ENCODE measurements at regions not wholly inside any gene's neighbourhood (a gene's known extent, or its start where the extent isn't known, plus 50 kb on each side); places are given as distances from the start of the nearest gene placed in this dataset.

GRCh38 chr12:46535907-46536306 lies 163.3 kb upstream of the SLC38A2 start:
- Histone ChIP-seq H3K9me3 (ENCODE audit: low read length) (no peaks in the 10 kb centered on the region), H3K4me1 (ENCODE audit: insufficient read depth, low read length) (peaks cover 7% of the 10 kb centered on the region), H3K36me3 (ENCODE audit: insufficient read depth, low read length) (no peaks in the 10 kb centered on the region), H3K4me3 (ENCODE audit: low read depth in 1 of 2, low read length in 2 of 2) (no peak overlapping the region), H3K9ac (ENCODE audit: low read length) (no peak overlapping the region), H3K27me3 (ENCODE audit: control insufficient read depth in 1 of 2, insufficient read depth in 2 of 2, low read length in 2 of 2) (no peaks in the 10 kb centered on the region), H3K27ac (ENCODE audit: low read depth, low read length) (no peak overlapping the region)

GRCh38 chr12:46535376-46535775 lies 162.8 kb upstream of the SLC38A2 start:
- Histone ChIP-seq H3K9me3 (ENCODE audit: low read length) (no peaks in the 10 kb centered on the region), H3K27me3 (ENCODE audit: control insufficient read depth in 1 of 2, insufficient read depth in 2 of 2, low read length in 2 of 2) (no peaks in the 10 kb centered on the region), H3K4me3 (ENCODE audit: low read depth in 1 of 2, low read length in 2 of 2) (no peak overlapping the region), H3K27ac (ENCODE audit: low read depth, low read length) (no peak overlapping the region), H3K9ac (ENCODE audit: low read length) (no peak overlapping the region), H3K36me3 (ENCODE audit: insufficient read depth, low read length) (no peaks in the 10 kb centered on the region), H3K4me1 (ENCODE audit: insufficient read depth, low read length) (peaks cover 7% of the 10 kb centered on the region)

GRCh38 chr12:46534327-46534840 lies 161.8 kb upstream of the SLC38A2 start:
- Histone ChIP-seq H3K36me3 (ENCODE audit: insufficient read depth, low read length) (no peaks in the 10 kb centered on the region), H3K4me1 (ENCODE audit: insufficient read depth, low read length) (peaks cover 7% of the 10 kb centered on the region), H3K27me3 (ENCODE audit: control insufficient read depth in 1 of 2, insufficient read depth in 2 of 2, low read length in 2 of 2) (no peaks in the 10 kb centered on the region), H3K9me3 (ENCODE audit: low read length) (no peaks in the 10 kb centered on the region), H3K27ac (ENCODE audit: low read depth, low read length) (no peak overlapping the region), H3K9ac (ENCODE audit: low read length) (no peak overlapping the region), H3K4me3 (ENCODE audit: low read depth in 1 of 2, low read length in 2 of 2) (no peak overlapping the region)

- Histone ChIP-seq H3K36me3 (ENCODE audit: insufficient read depth, low read length) (no peaks in the 10 kb centered on the region), H3K9me3 (ENCODE audit: low read length) (no peaks in the 10 kb centered on the region), H3K4me1 (ENCODE audit: insufficient read depth, low read length) (peaks cover 7% of the 10 kb centered on the region), H3K27ac (ENCODE audit: low read depth, low read length) (no peak overlapping the region), H3K27me3 (ENCODE audit: control insufficient read depth in 1 of 2, insufficient read depth in 2 of 2, low read length in 2 of 2) (no peaks in the 10 kb centered on the region), H3K9ac (ENCODE audit: low read length) (no peak overlapping the region), H3K4me3 (ENCODE audit: low read depth in 1 of 2, low read length in 2 of 2) (no peak overlapping the region)
Observed at GRCh38 chr12:46533723-46534122, 161.2 kb upstream of the SLC38A2 start.

- H3K27me3 ChIP-seq (ENCODE audit: control insufficient read depth in 1 of 2, insufficient read depth in 2 of 2, low read length in 2 of 2) = no peaks in the 10 kb centered on the region
- H3K9me3 ChIP-seq (ENCODE audit: low read length) = no peaks in the 10 kb centered on the region
- no peak overlapping the region for H3K9ac ChIP-seq (ENCODE audit: low read length)
- peaks cover 7% of the 10 kb centered on the region for H3K4me1 ChIP-seq (ENCODE audit: insufficient read depth, low read length)
- no peak overlapping the region for H3K27ac ChIP-seq (ENCODE audit: low read depth, low read length)
- no peak overlapping the region for H3K4me3 ChIP-seq (ENCODE audit: low read depth in 1 of 2, low read length in 2 of 2)
- no peaks in the 10 kb centered on the region for H3K36me3 ChIP-seq (ENCODE audit: insufficient read depth, low read length)
Observed at GRCh38 chr12:46531804-46532203, 159.2 kb upstream of the SLC38A2 start.

GRCh38 chr12:46531059-46531785 lies 158.6 kb upstream of the SLC38A2 start:
- peak overlapping the region in 1 of 2 donors; percentile 4 for H3K4me3 ChIP-seq (ENCODE audit: low read depth in 1 of 2, low read length in 2 of 2)
- H3K4me1 ChIP-seq (ENCODE audit: insufficient read depth, low read length) = peaks cover 7% of the 10 kb centered on the region
- H3K36me3 ChIP-seq (ENCODE audit: insufficient read depth, low read length) = no peaks in the 10 kb centered on the region
- no peak overlapping the region for H3K9ac ChIP-seq (ENCODE audit: low read length)
- H3K9me3 ChIP-seq (ENCODE audit: low read length) = no peaks in the 10 kb centered on the region
- H3K27me3 ChIP-seq (ENCODE audit: control insufficient read depth in 1 of 2, insufficient read depth in 2 of 2, low read length in 2 of 2) = no peaks in the 10 kb centered on the region
- H3K27ac ChIP-seq (ENCODE audit: low read depth, low read length) = no peak overlapping the region

GRCh38 chr12:46530373-46531056 lies 157.9 kb upstream of the SLC38A2 start:
- Histone ChIP-seq H3K27me3 (ENCODE audit: control insufficient read depth in 1 of 2, insufficient read depth in 2 of 2, low read length in 2 of 2) (no peaks in the 10 kb centered on the region), H3K27ac (ENCODE audit: low read depth, low read length) (no peak overlapping the region), H3K9me3 (ENCODE audit: low read length) (no peaks in the 10 kb centered on the region), H3K4me3 (ENCODE audit: low read depth in 1 of 2, low read length in 2 of 2) (no peak overlapping the region), H3K4me1 (ENCODE audit: insufficient read depth, low read length) (peaks cover 9% of the 10 kb centered on the region), H3K9ac (ENCODE audit: low read length) (no peak overlapping the region), H3K36me3 (ENCODE audit: insufficient read depth, low read length) (no peaks in the 10 kb centered on the region)

GRCh38 chr12:46526233-46526632 lies 153.7 kb upstream of the SLC38A2 start:
- H3K9me3 ChIP-seq (ENCODE audit: low read length) = no peaks in the 10 kb centered on the region
- H3K4me1 ChIP-seq (ENCODE audit: insufficient read depth, low read length) = peaks cover 31% of the 10 kb centered on the region
- H3K27me3 ChIP-seq (ENCODE audit: control insufficient read depth in 1 of 2, insufficient read depth in 2 of 2, low read length in 2 of 2) = no peaks in the 10 kb centered on the region
- no peaks in the 10 kb centered on the region for H3K36me3 ChIP-seq (ENCODE audit: insufficient read depth, low read length)
- H3K27ac ChIP-seq (ENCODE audit: low read depth, low read length) = no peak overlapping the region
- no peak overlapping the region for H3K9ac ChIP-seq (ENCODE audit: low read length)
- H3K4me3 ChIP-seq (ENCODE audit: low read depth in 1 of 2, low read length in 2 of 2) = no peak overlapping the region

GRCh38 chr12:46524778-46525177 lies 152.2 kb upstream of the SLC38A2 start:
- Histone ChIP-seq H3K4me1 (ENCODE audit: insufficient read depth, low read length) (peaks cover 31% of the 10 kb centered on the region), H3K27me3 (ENCODE audit: control insufficient read depth in 1 of 2, insufficient read depth in 2 of 2, low read length in 2 of 2) (no peaks in the 10 kb centered on the region), H3K36me3 (ENCODE audit: insufficient read depth, low read length) (no peaks in the 10 kb centered on the region), H3K9ac (ENCODE audit: low read length) (no peak overlapping the region), H3K4me3 (ENCODE audit: low read depth in 1 of 2, low read length in 2 of 2) (no peak overlapping the region), H3K9me3 (ENCODE audit: low read length) (no peaks in the 10 kb centered on the region), H3K27ac (ENCODE audit: low read depth, low read length) (peak overlapping the region; percentile 53)

- H3K27me3 ChIP-seq (ENCODE audit: control insufficient read depth in 1 of 2, insufficient read depth in 2 of 2, low read length in 2 of 2) = no peaks in the 10 kb centered on the region
- no peaks in the 10 kb centered on the region for H3K36me3 ChIP-seq (ENCODE audit: insufficient read depth, low read length)
- H3K9me3 ChIP-seq (ENCODE audit: low read length) = no peaks in the 10 kb centered on the region
- no peak overlapping the region for H3K4me3 ChIP-seq (ENCODE audit: low read depth in 1 of 2, low read length in 2 of 2)
- H3K4me1 ChIP-seq (ENCODE audit: insufficient read depth, low read length) = peaks cover 34% of the 10 kb centered on the region
- peak overlapping the region; percentile 31 for H3K27ac ChIP-seq (ENCODE audit: low read depth, low read length)
- no peak overlapping the region for H3K9ac ChIP-seq (ENCODE audit: low read length)
Observed at GRCh38 chr12:46523863-46524770, 151.5 kb upstream of the SLC38A2 start.

GRCh38 chr12:46523446-46523845 lies 150.9 kb upstream of the SLC38A2 start:
- Histone ChIP-seq H3K4me3 (ENCODE audit: low read depth in 1 of 2, low read length in 2 of 2) (no peak overlapping the region), H3K27ac (ENCODE audit: low read depth, low read length) (peak overlapping the region; percentile 46), H3K4me1 (ENCODE audit: insufficient read depth, low read length) (peaks cover 37% of the 10 kb centered on the region), H3K36me3 (ENCODE audit: insufficient read depth, low read length) (no peaks in the 10 kb centered on the region), H3K9me3 (ENCODE audit: low read length) (no peaks in the 10 kb centered on the region), H3K9ac (ENCODE audit: low read length) (no peak overlapping the region), H3K27me3 (ENCODE audit: control insufficient read depth in 1 of 2, insufficient read depth in 2 of 2, low read length in 2 of 2) (no peaks in the 10 kb centered on the region)
